Thyroid gland (tissue), 4 donors: ENCODE measurements at regions not wholly inside any gene's neighbourhood (a gene's known extent, or its start where the extent isn't known, plus 50 kb on each side); places are given as distances from the start of the nearest gene placed in this dataset.

ENCODE experiments used
- CTCF ChIP-seq, 6 experiments: fragments of 200-600 bp in 3 of 6; fragments of 450-650 bp in 3 of 6; sonication (generic) in 3 of 6; IDR thresholded peaks; one replicate each; pipeline ENCODE4 v1.5.1; 2016 to 2019; ENCODE audit warnings: antibody characterized with exemption in 6 of 6, mild to moderate bottlenecking in 2 of 6, inconsistent platforms in 1 of 6, moderate library complexity in 1 of 6
- POLR2A ChIP-seq, 2 donors: fragments of 450-650 bp; IDR thresholded peaks; one replicate each; pipeline ENCODE4 v1.6.1; 2017; ENCODE audit warnings: antibody characterized with exemption in 2 of 2, mild to moderate bottlenecking in 2 of 2, moderate library complexity in 1 of 2

- TF ChIP-seq CTCF (IDR thresholded peaks at IDR 0.05) = no peak
- no peak for TF ChIP-seq POLR2A (IDR thresholded peaks at IDR 0.05)
Observed at GRCh38 chrY:14300775-14301174, 223.6 kb upstream of the NLGN4Y start.
